ENCODE measurements at regions not wholly inside any gene's neighbourhood (a gene's known extent, or its start where the extent isn't known, plus 50 kb on each side); places are given as distances from the start of the nearest gene placed in this dataset.
"Not testable (repeated sequence)": the region's sequence is repeated elsewhere in the genome, so short reads cannot be mapped to it uniquely, and the experiment has no call there.

- no peak for DNase-seq (ENCODE audit: low read depth)
- no peak for TF ChIP-seq CTCF (conservative IDR thresholded peaks at IDR 0.05; ENCODE audit: low read depth, low read length)
- no peak overlapping the region for H3K4me3 ChIP-seq (ENCODE audit: low read depth, low read length)
Measured at GRCh38 chr2:121149384-121149783, 135.6 kb downstream of the TFCP2L1 start.

- no peak overlapping the region for H3K4me3 ChIP-seq (ENCODE audit: low read depth, low read length)
- TF ChIP-seq CTCF (conservative IDR thresholded peaks at IDR 0.05; ENCODE audit: low read depth, low read length) = no peak
- no peak for DNase-seq (ENCODE audit: low read depth)
Measured at GRCh38 chr2:121150126-121150525, 134.9 kb downstream of the TFCP2L1 start.

GRCh38 chr2:121150713-121151112 is 134.3 kb downstream of the TFCP2L1 start:
- no peak for TF ChIP-seq CTCF (conservative IDR thresholded peaks at IDR 0.05; ENCODE audit: low read depth, low read length)
- DNase-seq (ENCODE audit: low read depth) = no peak
- H3K4me3 ChIP-seq (ENCODE audit: low read depth, low read length) = no peak overlapping the region

- DNase-seq (ENCODE audit: low read depth) = no peak
- H3K4me3 ChIP-seq (ENCODE audit: low read depth, low read length) = no peak overlapping the region
- TF ChIP-seq CTCF (conservative IDR thresholded peaks at IDR 0.05; ENCODE audit: low read depth, low read length) = no peak
Measured at GRCh38 chr2:121151311-121152109, 133.5 kb downstream of the TFCP2L1 start.

GRCh38 chr2:121152861-121153260 is 132.1 kb downstream of the TFCP2L1 start:
- no peak overlapping the region for H3K4me3 ChIP-seq (ENCODE audit: low read depth, low read length)
- TF ChIP-seq CTCF (conservative IDR thresholded peaks at IDR 0.05; ENCODE audit: low read depth, low read length) = no peak
- DNase-seq (ENCODE audit: low read depth) = no peak

- no peak overlapping the region for H3K4me3 ChIP-seq (ENCODE audit: low read depth, low read length)
- DNase-seq (ENCODE audit: low read depth) = no peak
- TF ChIP-seq CTCF (conservative IDR thresholded peaks at IDR 0.05; ENCODE audit: low read depth, low read length) = no peak
Measured at GRCh38 chr2:121153516-121153915, 131.5 kb downstream of the TFCP2L1 start.

- DNase-seq (ENCODE audit: low read depth) = no peak
- TF ChIP-seq CTCF (conservative IDR thresholded peaks at IDR 0.05; ENCODE audit: low read depth, low read length) = no peak
- no peak overlapping the region for H3K4me3 ChIP-seq (ENCODE audit: low read depth, low read length)
Measured at GRCh38 chr2:121155502-121156056, 129.4 kb downstream of the TFCP2L1 start.

- DNase-seq (ENCODE audit: low read depth); H3K4me3 ChIP-seq (ENCODE audit: low read depth, low read length): not testable (repeated sequence)
Measured at GRCh38 chr2:121157481-121157880, 127.5 kb downstream of the TFCP2L1 start.

Data from epithelial cell of proximal tubule (primary cell).